H9 (cell line): ENCODE measurements at regions not wholly inside any gene's neighbourhood (a gene's known extent, or its start where the extent isn't known, plus 50 kb on each side); places are given as distances from the start of the nearest gene placed in this dataset.

Experiments
- DNase-seq: peaks from one replicate; pipeline ENCODE4 v3.0.0-alpha.2; 2017
- H2AFZ ChIP-seq: one replicate; pipeline ENCODE4 v1.6.1; 2013; ENCODE audit warnings: mild to moderate bottlenecking, low read length, control low read depth, moderate library complexity
- H2AK5ac ChIP-seq: 2 replicates; pipeline ENCODE4 v1.6.1; 2013; ENCODE audit warnings: low read length, control low read depth, mixed read lengths; ENCODE audit not compliant: insufficient read length
- H2BK120ac ChIP-seq: one replicate; pipeline ENCODE4 v1.6.1; 2013; ENCODE audit warnings: low read depth, mild to moderate bottlenecking, low read length, control low read depth, inconsistent platforms; ENCODE audit not compliant: poor library complexity, severe bottlenecking
- H2BK12ac ChIP-seq: 2 replicates; pipeline ENCODE4 v1.6.1; 2013; ENCODE audit warnings: low read length, control low read depth, mixed read lengths, low read depth; ENCODE audit not compliant: insufficient read length
- H2BK15ac ChIP-seq: 2 replicates; pipeline ENCODE4 v1.6.1; 2013; ENCODE audit warnings: low read depth, low read length, control low read depth
- H2BK20ac ChIP-seq: one replicate; pipeline ENCODE4 v1.6.1; 2013; ENCODE audit warnings: low read depth, mild to moderate bottlenecking, low read length, control low read depth, inconsistent platforms; ENCODE audit not compliant: poor library complexity, severe bottlenecking
- H2BK5ac ChIP-seq: 2 replicates; pipeline ENCODE4 v1.6.1; 2013; ENCODE audit warnings: low read length, control low read depth, mixed read lengths; ENCODE audit not compliant: insufficient read length
- H3K14ac ChIP-seq: 2 replicates; pipeline ENCODE4 v1.6.1; 2013; ENCODE audit warnings: low read length, control low read depth; ENCODE audit not compliant: insufficient read depth
- H3K18ac ChIP-seq: 2 replicates; pipeline ENCODE4 v1.6.1; 2013; ENCODE audit warnings: low read depth, mild to moderate bottlenecking, mixed read lengths, low read length, control low read depth; ENCODE audit not compliant: insufficient read length
- H3K23ac ChIP-seq: 2 replicates; pipeline ENCODE4 v1.6.1; 2013; ENCODE audit warnings: low read length, control low read depth, mixed read lengths, low read depth; ENCODE audit not compliant: insufficient read length
- H3K23me2 ChIP-seq: 2 replicates; pipeline ENCODE4 v1.6.1; 2013; ENCODE audit warnings: low read depth, mild to moderate bottlenecking, mixed read lengths, low read length, control low read depth; ENCODE audit not compliant: insufficient read length, poor library complexity, severe bottlenecking
- H3K27ac ChIP-seq: 2 replicates; pipeline ENCODE4 v1.5.1; 2013; ENCODE audit warnings: low read length, control low read depth, mixed read lengths, low read depth; ENCODE audit not compliant: insufficient read length
- H3K27me3 ChIP-seq: 2 replicates; pipeline ENCODE4 v1.6.1; 2013; ENCODE audit warnings: low read length, control low read depth, inconsistent platforms; ENCODE audit not compliant: insufficient read depth
- H3K4ac ChIP-seq: 2 replicates; pipeline ENCODE4 v1.6.1; 2013; ENCODE audit warnings: low read depth, mild to moderate bottlenecking, control low read depth, inconsistent platforms, low read length, moderate library complexity
- H3K4me1 ChIP-seq: 2 replicates; pipeline ENCODE4 v1.6.1; 2013; ENCODE audit warnings: low read length, control low read depth, inconsistent platforms; ENCODE audit not compliant: insufficient read depth
- H3K4me2 ChIP-seq: 2 replicates; pipeline ENCODE4 v1.6.1; 2013; ENCODE audit warnings: low read length, control low read depth, mixed read lengths; ENCODE audit not compliant: insufficient read length, insufficient read depth
- H3K56ac ChIP-seq: 2 replicates; pipeline ENCODE4 v1.6.1; 2013; ENCODE audit warnings: low read depth, mild to moderate bottlenecking, mixed read lengths, low read length, control low read depth; ENCODE audit not compliant: insufficient read length
- H3K79me1 ChIP-seq: 2 replicates; pipeline ENCODE4 v1.6.1; 2013; ENCODE audit warnings: low read depth, mild to moderate bottlenecking, moderate library complexity, low read length, control low read depth, inconsistent platforms; ENCODE audit not compliant: insufficient read depth, poor library complexity, severe bottlenecking
- H3K79me2 ChIP-seq: 2 replicates; pipeline ENCODE4 v1.6.1; 2013; ENCODE audit warnings: low read length, control low read depth, inconsistent platforms; ENCODE audit not compliant: insufficient read depth
- H3K9ac ChIP-seq: 2 replicates; pipeline ENCODE4 v1.6.1; 2013; ENCODE audit warnings: low read length, control low read depth, mixed read lengths; ENCODE audit not compliant: insufficient read length; ENCODE audit errors: extremely low read depth
- H3K9me3 ChIP-seq: one replicate; pipeline ENCODE4 v1.6.1; 2013; ENCODE audit warnings: low read depth, low read length, inconsistent platforms; ENCODE audit not compliant: control insufficient read depth
- H3T11ph ChIP-seq: one replicate; pipeline ENCODE4 v1.6.1; 2013; ENCODE audit warnings: mild to moderate bottlenecking, low read length, control low read depth, inconsistent platforms
- H4K20me1 ChIP-seq: one replicate; pipeline ENCODE4 v1.6.1; 2013; ENCODE audit not compliant: control insufficient read depth, insufficient read length, insufficient read depth
- H4K5ac ChIP-seq: 2 replicates; pipeline ENCODE4 v1.6.1; 2013; ENCODE audit warnings: low read depth, mild to moderate bottlenecking, mixed read lengths, low read length, control low read depth; ENCODE audit not compliant: insufficient read length
- H4K8ac ChIP-seq: replicated peaks from 2 replicates; pipeline ENCODE4 v1.6.1; 2013; ENCODE audit warnings: low read length, control low read depth, mixed read lengths, low read depth; ENCODE audit not compliant: insufficient read length
- H4K91ac ChIP-seq: 2 replicates; pipeline ENCODE4 v1.6.1; 2013; ENCODE audit warnings: low read depth, mild to moderate bottlenecking, moderate library complexity, mixed read lengths, low read length, control low read depth; ENCODE audit not compliant: insufficient read length
- H3K27ac Mint-ChIP-seq, 3 experiments: 2 replicates in 2 of 3; 3 replicates in 1 of 3; pipeline ENCODE4 v1.8.0; 2020 to 2021; ENCODE audit warnings: mixed read lengths in 3 of 3, mild to moderate bottlenecking in 1 of 3, moderate library complexity in 1 of 3
- H3K27me3 Mint-ChIP-seq: 2 replicates; pipeline ENCODE4 v1.8.0; 2021; ENCODE audit warnings: low read depth, mild to moderate bottlenecking, moderate library complexity, mixed read lengths
- H3K36me3 Mint-ChIP-seq, 3 experiments: 2 replicates in 2 of 3; 3 replicates in 1 of 3; pipeline ENCODE4 v1.8.0; 2020 to 2021; ENCODE audit warnings: low read depth in 3 of 3, mixed read lengths in 3 of 3; ENCODE audit not compliant: insufficient read depth in 1 of 3
- H3K4me1 Mint-ChIP-seq, 2 experiments: 2 replicates each; pipeline ENCODE4 v1.8.0; 2020; ENCODE audit warnings: mixed read lengths in 2 of 2
- H3K4me3 Mint-ChIP-seq, 2 experiments: 2 replicates in 1 of 2; 3 replicates in 1 of 2; pipeline ENCODE4 v1.8.0; 2020 to 2021; ENCODE audit warnings: mild to moderate bottlenecking in 2 of 2, mixed read lengths in 2 of 2, moderate library complexity in 1 of 2
- H3K9me3 Mint-ChIP-seq, 2 experiments: 2 replicates in 1 of 2; 3 replicates in 1 of 2; pipeline ENCODE4 v1.8.0; 2020; ENCODE audit warnings: mild to moderate bottlenecking in 2 of 2, mixed read lengths in 2 of 2, moderate library complexity in 1 of 2
- CTCF ChIP-seq: fragments of 200-600 bp; sonication (generic); conservative IDR thresholded peaks from 3 replicates; pipeline ENCODE4 v1.8.0; 2021; ENCODE audit warnings: antibody characterized with exemption, mild to moderate bottlenecking
- WGBS: extraction: QIAGEN DNeasy Blood & Tissue Kit; methylation state at CpG from one replicate; pipeline ENCODE4 v1.1.7; 2013; ENCODE audit warnings: missing lambda C conversion rate, low lambda C conversion rate, mixed read lengths; ENCODE audit not compliant: insufficient read length; ENCODE audit errors: extremely low coverage; 5-methylcytosine and 5-hydroxymethylcytosine counted together

- no peak overlapping the region for H2BK15ac ChIP-seq
- H4K5ac ChIP-seq: no peak overlapping the region
- H2BK5ac ChIP-seq: no peak overlapping the region
- no peak for TF ChIP-seq CTCF
- H3K27me3 Mint-ChIP-seq: peaks cover 76% of the 10 kb centered on the region
- H2AK5ac ChIP-seq: no peak overlapping the region
- H2AFZ ChIP-seq: no peak overlapping the region
- no peak overlapping the region for H3K4me3 Mint-ChIP-seq
- H3K9me3 ChIP-seq: no peaks in the 10 kb centered on the region
- H3K79me1 ChIP-seq: no peaks in the 10 kb centered on the region
- no peak overlapping the region for H2BK12ac ChIP-seq
- H3K4me2 ChIP-seq: no peak overlapping the region
- no peak overlapping the region for H3K23ac ChIP-seq
- H3K4ac ChIP-seq: no peak overlapping the region
- WGBS: no CpG with 5 or more reads among the region's 8 CpGs
- H3K18ac ChIP-seq: no peak overlapping the region
- no peaks in the 10 kb centered on the region for H3K27me3 ChIP-seq
- no peak overlapping the region for H4K8ac ChIP-seq
- no peak overlapping the region for H3T11ph ChIP-seq
- H4K20me1 ChIP-seq: no peaks in the 10 kb centered on the region
- peaks cover 2% of the 10 kb centered on the region; the same call in 1 of the 2 replicates for H3K4me1 ChIP-seq
- peaks cover 1 to 6% of the 10 kb centered on the region in 2 experiments for H3K4me1 Mint-ChIP-seq
- H4K91ac ChIP-seq: no peak overlapping the region
- no peak overlapping the region for H2BK20ac ChIP-seq
- no peak for DNase-seq
- no peak overlapping the region for H2BK120ac ChIP-seq
- H3K56ac ChIP-seq: no peak overlapping the region
- H3K9ac ChIP-seq: no peak overlapping the region
- no peak overlapping the region for H3K27ac ChIP-seq
- peaks cover 0 to 4% of the 10 kb centered on the region in 2 experiments; a peak in 3 of 5 replicates for H3K9me3 Mint-ChIP-seq
- H3K23me2 ChIP-seq: no peaks in the 10 kb centered on the region
- H3K14ac ChIP-seq: no peak overlapping the region
- H3K79me2 ChIP-seq: no peaks in the 10 kb centered on the region
- no peak overlapping the region for H3K27ac Mint-ChIP-seq
- H3K36me3 Mint-ChIP-seq: peaks cover 0 to 4% (median 0%) of the 10 kb centered on the region in 3 experiments; a peak in 2 of 7 replicates
Measured at GRCh38 chr4:4805887-4806286, 53.6 kb upstream of the MSX1 start.
